SK-N-MC (cell line): ENCODE measurements at regions not wholly inside any gene's neighbourhood (a gene's known extent, or its start where the extent isn't known, plus 50 kb on each side); places are given as distances from the start of the nearest gene placed in this dataset.

Experiments
- EZH2 ChIP-seq: fragments of 200-600 bp; sonication (generic); IDR thresholded peaks from one replicate; pipeline ENCODE4 v1.6.1; 2017; ENCODE audit warnings: antibody characterized with exemption
- FOXP2 ChIP-seq: optimal IDR thresholded peaks from 2 replicates; pipeline ENCODE3; 2011; ENCODE audit warnings: mild to moderate bottlenecking, moderate library complexity; ENCODE audit not compliant: insufficient read depth; ENCODE audit errors: extremely low read length, control extremely low read depth
- POLR2AphosphoS5 ChIP-seq: IDR thresholded peaks from 2 replicates; pipeline ENCODE4 v1.6.1; 2012; ENCODE audit warnings: mild to moderate bottlenecking, low read depth, low read length, borderline replicate concordance

DNA sequence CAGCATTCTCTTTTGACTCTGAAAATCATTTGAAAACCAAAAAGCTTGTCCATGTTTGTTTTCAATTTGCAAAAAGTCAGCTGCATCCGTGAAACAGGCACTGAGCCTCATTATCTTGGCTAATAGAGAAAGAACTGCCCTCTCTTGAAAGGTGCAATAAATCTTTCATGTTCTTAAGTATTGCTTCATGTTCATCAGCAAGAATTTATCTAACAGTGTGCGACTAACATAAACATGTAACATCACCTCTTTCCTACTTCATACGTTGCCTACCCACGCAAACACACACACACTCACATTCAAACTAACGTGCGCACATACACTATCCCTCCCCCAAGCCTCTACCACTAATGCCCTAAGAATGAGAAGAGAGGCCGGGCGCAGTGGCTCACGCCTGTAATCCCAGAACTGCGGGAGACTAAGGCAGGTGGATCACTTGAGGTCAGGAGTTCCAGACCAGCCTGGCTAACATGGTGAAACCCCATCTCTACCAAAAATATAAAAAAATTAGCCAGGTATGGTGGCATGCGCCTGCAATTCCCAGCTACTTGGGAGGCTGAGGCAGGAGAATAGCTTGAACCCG lies 629.7 kb upstream of the ZNF608 start:
- TF ChIP-seq POLR2AphosphoS5, result no peak
- no peak for TF ChIP-seq EZH2
- TF ChIP-seq FOXP2, result no peak
